ENCODE measurements at regions not wholly inside any gene's neighbourhood (a gene's known extent, or its start where the extent isn't known, plus 50 kb on each side); places are given as distances from the start of the nearest gene placed in this dataset.

DNA sequence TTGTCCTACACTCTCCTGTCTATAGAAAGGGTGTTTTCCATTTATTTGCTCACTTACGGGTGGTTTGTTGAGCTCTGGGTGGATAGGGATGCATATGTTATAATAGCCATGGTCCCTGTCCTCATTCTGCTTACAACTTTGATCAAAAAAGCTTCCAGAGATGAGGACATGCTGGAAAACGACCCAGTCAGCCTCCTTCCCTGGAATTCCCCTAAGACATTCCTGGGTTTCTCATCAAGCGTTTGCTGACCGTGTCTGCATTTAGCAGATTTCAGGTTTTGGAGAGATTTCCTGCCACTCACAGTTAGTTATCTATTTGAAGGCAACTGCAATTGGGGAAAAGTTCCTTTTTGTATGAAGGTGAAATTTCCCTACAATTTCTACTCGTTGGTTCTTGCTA, 152.8 kb upstream of the AFDN start:
- TF ChIP-seq, protein P1, sequence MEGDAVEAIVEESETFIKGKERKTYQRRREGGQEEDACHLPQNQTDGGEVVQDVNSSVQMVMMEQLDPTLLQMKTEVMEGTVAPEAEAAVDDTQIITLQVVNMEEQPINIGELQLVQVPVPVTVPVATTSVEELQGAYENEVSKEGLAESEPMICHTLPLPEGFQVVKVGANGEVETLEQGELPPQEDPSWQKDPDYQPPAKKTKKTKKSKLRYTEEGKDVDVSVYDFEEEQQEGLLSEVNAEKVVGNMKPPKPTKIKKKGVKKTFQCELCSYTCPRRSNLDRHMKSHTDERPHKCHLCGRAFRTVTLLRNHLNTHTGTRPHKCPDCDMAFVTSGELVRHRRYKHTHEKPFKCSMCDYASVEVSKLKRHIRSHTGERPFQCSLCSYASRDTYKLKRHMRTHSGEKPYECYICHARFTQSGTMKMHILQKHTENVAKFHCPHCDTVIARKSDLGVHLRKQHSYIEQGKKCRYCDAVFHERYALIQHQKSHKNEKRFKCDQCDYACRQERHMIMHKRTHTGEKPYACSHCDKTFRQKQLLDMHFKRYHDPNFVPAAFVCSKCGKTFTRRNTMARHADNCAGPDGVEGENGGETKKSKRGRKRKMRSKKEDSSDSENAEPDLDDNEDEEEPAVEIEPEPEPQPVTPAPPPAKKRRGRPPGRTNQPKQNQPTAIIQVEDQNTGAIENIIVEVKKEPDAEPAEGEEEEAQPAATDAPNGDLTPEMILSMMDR (IDR thresholded peaks at IDR 0.05; ENCODE audit: insufficient read depth, low read length, poor library complexity, severe bottlenecking) = no peak
- TF ChIP-seq EZH2phosphoT487 (conservative IDR thresholded peaks at IDR 0.05; ENCODE audit: low read length) = no peak
